NCI-H748 treated with DMSO at 0.1 percent for 48 hours (cell line): ENCODE measurements at regions not wholly inside any gene's neighbourhood (a gene's known extent, or its start where the extent isn't known, plus 50 kb on each side); places are given as distances from the start of the nearest gene placed in this dataset.
"Not testable (repeated sequence)": the region's sequence is repeated elsewhere in the genome, so short reads cannot be mapped to it uniquely, and the experiment has no call there.

Source experiments
- DNase-seq: peaks from one replicate; lab custom pipeline; 2025; lab: John Stamatoyannopoulos, UW

GRCh38 chr5:107072440-107072839 is 598.3 kb downstream of the EFNA5 start:
- DNase-seq, result no peak

GRCh38 chr5:107068782-107069181 is 602.0 kb downstream of the EFNA5 start:
- DNase-seq, result no peak

- DNase-seq, result no peak
Measured at GRCh38 chr5:107067395-107067794, 603.3 kb downstream of the EFNA5 start.

- DNase-seq, result no peak
Measured at GRCh38 chr5:107063511-107063910, 607.2 kb downstream of the EFNA5 start.

- DNase-seq, result no peak
Measured at GRCh38 chr5:107058803-107059202, 611.9 kb downstream of the EFNA5 start.

GRCh38 chr5:107058235-107058634 is 612.5 kb downstream of the EFNA5 start:
- no peak for DNase-seq

GRCh38 chr5:107056278-107056677 is 614.5 kb downstream of the EFNA5 start:
- DNase-seq, result no peak

- no peak for DNase-seq
Measured at GRCh38 chr5:107047048-107047447, 623.7 kb downstream of the EFNA5 start.

GRCh38 chr5:107043665-107044064 is 627.1 kb downstream of the EFNA5 start:
- no peak for DNase-seq

- no peak for DNase-seq
Measured at GRCh38 chr5:107040907-107041306, 629.8 kb downstream of the EFNA5 start.

GRCh38 chr5:107032629-107033028 is 638.1 kb downstream of the EFNA5 start:
- DNase-seq, result no peak

GRCh38 chr5:107028938-107029337 is 641.8 kb downstream of the EFNA5 start:
- no peak for DNase-seq

- DNase-seq, result no peak
Measured at GRCh38 chr5:107025712-107026497, 644.8 kb downstream of the EFNA5 start.

GRCh38 chr5:107023732-107024131 is 647.0 kb downstream of the EFNA5 start:
- DNase-seq, result no peak

GRCh38 chr5:107021575-107021974 is 649.2 kb downstream of the EFNA5 start:
- DNase-seq, result no peak

GRCh38 chr5:107020626-107021025 is 650.1 kb downstream of the EFNA5 start:
- no peak for DNase-seq

- DNase-seq, result no peak
Measured at GRCh38 chr5:107017616-107018015, 653.1 kb downstream of the EFNA5 start.

- DNase-seq, result no peak
Measured at GRCh38 chr5:107012371-107012770, 658.4 kb downstream of the EFNA5 start.

GRCh38 chr5:107011605-107012004 is 659.1 kb downstream of the EFNA5 start:
- no peak for DNase-seq

- DNase-seq, result no peak
Measured at GRCh38 chr5:107010060-107010459, 660.7 kb downstream of the EFNA5 start.

- no peak for DNase-seq
Measured at GRCh38 chr5:107005653-107006052, 665.1 kb downstream of the EFNA5 start.

- no peak for DNase-seq
Measured at GRCh38 chr5:107005161-107005560, 665.6 kb downstream of the EFNA5 start.

GRCh38 chr5:107002115-107002514 is 668.6 kb downstream of the EFNA5 start:
- no peak for DNase-seq

GRCh38 chr5:106999506-106999905 is 671.2 kb downstream of the EFNA5 start:
- not testable (repeated sequence) for DNase-seq
